CD4-positive, alpha-beta T cell treated with Interleukin-1 beta for 1 hour (primary cell): ENCODE measurements at regions not wholly inside any gene's neighbourhood (a gene's known extent, or its start where the extent isn't known, plus 50 kb on each side); places are given as distances from the start of the nearest gene placed in this dataset.
"Not testable (repeated sequence)": the region's sequence is repeated elsewhere in the genome, so short reads cannot be mapped to it uniquely, and the experiment has no call there.

Experiments
- DNase-seq, 2 donors: peaks; one replicate each; pipeline ENCODE4 v3.0.0-alpha.2; 2020 to 2022

DNA sequence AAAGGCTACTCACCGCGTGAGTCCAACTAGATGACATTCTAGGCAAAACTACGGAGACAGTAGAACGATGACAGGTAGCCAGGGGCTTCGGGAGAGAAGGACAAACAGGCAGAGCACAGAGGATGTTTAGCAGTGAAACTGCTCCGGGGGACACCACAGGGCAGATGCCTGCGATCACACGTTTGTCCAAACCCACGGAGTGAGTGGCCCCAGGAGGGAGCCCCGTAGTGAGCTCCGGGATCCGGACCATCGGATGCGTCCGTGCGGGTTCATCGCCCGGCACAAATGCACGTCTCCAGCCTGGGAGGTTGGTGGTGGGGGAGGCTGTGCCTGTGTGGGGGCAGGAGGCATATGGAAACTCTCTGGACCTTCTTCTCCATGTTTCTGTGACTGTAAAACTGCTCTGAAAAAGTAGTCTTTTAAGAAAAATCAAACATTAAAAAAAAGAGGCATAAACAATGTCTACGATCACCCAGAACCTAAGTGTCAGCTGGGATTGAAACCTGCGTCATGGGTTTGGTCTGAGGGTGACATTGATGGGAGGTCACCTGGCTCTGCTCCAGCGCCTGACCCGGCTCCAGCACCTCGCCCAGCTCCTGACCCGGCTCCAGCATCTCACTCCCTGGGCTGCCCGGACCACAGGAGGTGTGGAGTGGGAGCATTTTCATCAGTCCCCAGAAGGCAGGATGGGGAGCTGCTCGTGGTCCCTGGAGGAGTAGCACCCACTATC is 83.0 kb upstream of the CTDP1 start:
- no peak for DNase-seq

DNA sequence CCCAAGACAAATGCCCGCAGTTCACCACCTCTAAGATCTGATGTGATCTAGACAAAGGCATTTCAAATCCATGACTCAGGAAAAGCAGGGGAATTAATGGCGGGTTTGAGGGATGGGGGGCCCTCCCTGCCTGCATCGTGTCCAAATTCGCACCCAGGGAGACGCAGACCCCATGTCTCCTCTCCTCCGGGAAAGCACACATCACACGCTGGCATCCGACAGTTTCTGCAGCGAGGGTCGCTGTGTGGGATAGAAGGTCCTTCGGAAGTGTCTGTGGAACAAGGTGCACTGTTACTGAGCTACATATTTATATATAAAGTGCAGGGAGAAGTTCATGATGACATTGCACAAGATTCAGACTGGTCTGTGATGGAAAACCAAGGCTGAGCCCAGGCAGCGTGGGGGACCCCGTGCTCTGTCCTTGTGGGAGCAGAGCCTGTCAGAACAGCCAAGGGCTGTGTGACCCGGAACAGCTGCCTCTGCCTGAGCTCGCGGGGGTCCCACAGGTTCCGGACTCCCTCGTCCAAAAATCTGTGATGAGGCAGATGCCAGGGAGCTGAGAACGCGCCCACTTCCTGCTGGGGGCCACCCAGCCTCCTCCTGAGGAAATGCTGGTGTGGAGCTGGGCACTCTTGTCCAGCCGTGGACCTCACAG is 82.3 kb upstream of the CTDP1 start:
- DNase-seq: no peak

DNA sequence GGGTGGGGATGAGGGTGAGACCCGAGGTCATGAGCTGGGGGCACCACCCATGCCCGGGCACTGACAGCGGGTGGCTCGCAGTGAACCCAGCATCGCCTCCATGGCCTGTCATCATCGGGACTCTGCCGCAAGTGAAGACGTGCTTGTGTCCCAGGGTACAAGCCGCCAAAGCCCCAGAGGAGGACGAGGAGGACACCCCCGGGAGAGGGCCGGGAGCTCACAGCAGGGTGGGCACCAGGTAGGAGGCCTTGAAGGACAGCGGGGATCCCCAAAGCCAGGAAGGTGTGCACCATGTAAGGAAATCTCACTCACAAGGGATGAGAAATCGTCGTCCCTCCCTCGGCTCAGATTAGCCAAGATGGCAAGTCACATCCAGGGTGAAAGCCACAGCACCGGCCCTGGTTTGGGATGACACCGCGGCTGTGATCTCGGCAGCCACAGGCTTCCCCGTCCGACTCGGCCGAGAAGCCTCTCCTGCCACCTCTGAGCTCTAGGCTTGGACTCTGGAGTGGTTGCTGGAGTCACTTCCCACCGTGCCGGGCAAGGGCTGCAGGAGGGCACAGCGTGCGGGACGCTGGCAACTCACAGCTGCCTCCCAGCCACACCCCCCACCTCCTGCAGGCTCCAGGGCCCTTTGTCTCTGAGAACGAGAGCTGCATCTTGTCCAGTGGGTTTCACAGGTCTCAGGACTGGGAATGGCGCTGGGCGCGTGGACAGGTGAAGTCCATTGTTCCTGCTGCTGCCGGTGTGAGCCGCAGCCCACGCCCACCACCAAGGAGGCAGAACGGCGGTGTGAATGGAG is 81.6 kb upstream of the CTDP1 start:
- DNase-seq: no peak

DNA sequence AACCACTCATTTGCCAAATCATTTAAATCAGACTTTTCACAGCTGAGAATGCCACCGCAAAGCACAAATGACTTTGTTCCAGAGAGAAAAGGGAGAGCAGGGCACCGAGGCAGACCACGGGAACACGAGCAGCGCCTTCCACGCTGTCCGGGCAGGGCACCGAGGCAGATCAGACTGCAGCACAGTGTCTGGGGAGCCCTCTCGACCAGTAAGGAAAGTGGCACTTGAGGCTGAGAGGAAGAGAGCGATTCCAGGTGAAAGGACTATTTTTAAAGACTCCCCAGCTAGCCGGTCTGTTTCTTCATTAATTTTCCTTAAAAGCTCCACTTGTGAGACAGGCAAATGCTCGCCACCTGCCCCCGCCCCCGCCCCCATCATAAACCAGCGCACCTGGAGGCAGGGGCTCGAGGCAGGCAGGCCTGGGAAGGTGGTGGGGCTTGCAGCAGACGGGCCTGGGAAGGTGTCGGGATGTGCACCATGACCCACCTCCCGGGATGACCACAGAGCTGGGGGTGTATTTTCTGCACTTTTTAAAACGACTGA is 80.9 kb upstream of the CTDP1 start:
- DNase-seq: no peak

DNA sequence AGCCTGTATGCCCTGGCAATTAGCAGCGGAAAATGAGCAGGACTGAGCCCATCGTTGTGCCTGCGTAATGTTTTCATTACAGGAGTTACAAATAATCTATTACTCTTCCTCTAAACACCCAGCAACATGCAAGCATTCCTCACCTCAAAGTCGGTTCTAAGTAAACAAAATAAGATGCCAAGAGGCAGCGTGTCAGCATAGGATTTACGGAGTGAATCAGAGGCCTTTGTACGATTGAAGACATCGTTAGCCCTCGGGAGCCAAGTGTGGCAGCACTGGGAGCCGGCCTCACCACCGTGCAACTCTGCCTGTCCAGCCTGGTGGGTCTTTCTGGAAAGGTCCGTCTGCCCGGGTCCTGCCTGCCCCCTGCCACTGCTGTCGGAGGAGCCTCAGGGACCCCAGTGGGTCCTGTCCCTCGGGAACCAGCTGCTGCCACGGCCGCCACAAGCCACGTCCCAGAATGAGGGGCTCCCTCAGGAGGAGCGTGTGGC is 80.1 kb upstream of the CTDP1 start:
- DNase-seq: no peak

DNA sequence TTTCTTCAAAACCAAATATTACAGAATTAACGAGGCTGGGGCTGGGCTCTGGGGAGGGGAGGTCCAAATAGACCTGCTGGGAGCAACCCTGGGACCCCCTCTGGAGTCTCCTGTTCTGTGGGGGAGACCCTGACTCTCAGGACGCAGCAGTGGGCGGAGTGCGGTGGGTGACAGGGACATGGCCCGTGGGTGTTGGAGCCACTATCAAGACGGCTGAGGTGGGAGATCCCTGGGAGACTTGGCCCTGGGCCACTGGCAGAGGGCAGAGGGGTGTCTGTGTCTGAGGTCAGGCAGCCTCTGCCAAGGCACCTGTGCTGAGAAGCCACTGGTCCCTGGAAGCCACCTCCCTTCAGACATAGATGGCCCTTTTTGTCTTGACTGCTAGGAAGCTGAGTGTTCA is 79.5 kb upstream of the CTDP1 start:
- DNase-seq: no peak

DNA sequence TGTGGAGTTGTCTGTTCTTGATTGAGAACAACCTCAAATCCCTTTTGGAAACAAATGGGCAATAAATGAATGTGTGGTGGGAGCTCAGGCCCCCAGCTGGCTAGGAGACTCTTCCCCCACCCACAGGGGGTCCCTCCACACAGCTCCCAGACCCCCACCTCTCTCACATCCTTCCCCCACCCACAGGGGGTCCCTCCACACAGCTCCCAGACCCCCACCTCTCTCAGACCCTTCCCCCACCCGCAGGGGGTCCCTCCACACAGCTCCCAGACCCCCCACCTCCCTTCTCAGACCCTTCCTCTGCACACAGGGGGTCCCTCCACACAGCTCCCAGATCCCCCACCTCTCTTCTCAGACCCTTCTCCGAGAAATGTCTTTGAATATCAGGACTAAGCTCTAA is 79.0 kb upstream of the CTDP1 start:
- no peak for DNase-seq

DNA sequence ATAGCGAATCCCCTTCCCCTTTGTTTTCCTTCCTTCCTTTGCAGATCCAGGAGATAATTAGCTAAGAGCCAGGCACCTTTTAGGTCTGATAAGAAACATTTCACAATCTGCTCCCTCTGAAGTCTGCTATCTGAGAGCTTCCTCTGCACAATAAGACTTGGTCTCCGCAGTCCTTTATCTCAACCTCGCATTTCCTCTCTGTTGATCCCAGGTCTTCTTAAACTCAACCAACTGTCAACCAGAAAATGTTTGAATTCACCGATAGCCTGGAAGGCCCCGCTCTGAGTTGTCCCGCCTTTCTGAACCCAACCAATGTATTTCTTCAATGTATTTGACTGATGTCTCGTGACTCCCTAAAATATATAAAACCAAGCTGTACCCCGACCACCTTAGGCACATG is 78.4 kb upstream of the CTDP1 start:
- no peak for DNase-seq

DNA sequence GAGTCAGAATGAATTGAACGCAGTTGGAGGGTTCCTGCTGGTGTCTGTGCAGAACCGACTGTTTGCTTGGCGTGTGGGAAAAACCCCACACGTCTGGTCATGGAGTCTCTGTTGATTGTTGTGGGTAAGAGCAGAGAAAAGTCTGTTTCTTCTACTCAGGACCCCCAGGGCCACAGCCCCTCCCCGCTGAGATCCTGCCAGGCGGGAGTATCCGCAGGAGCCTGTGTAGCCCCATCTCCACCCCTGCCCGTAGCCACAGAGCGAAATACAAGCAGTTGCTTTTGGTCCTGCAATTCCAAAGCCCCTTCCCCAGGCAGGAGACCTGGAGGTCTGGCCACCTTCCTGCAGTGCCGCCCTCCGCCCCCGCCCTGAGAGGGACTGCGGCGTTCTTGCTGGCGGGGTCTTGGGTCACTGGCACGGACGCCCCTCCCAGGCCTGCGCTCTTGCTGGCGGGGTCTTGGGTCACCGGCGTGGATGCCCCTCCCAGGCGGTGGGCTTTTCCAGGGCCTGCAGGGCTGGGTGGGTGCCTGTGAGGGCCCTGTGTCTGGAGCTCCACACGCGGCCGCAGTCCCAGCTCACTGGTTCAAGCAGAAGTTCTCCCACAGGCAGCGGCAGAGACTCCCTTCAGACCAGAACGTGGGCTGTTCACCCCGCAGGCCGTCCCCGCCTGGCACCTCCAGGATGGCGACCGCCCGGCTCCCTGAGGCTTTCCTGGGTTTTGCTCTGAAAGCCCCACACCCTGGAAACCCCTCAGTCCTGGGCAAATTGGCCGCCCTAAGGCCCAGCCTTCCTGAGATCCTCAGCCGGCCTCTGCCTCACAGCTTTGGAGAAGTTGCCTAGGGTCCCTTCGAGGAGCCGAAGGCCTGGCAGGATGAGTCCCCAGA is 76.0 kb upstream of the CTDP1 start:
- DNase-seq: no peak

DNA sequence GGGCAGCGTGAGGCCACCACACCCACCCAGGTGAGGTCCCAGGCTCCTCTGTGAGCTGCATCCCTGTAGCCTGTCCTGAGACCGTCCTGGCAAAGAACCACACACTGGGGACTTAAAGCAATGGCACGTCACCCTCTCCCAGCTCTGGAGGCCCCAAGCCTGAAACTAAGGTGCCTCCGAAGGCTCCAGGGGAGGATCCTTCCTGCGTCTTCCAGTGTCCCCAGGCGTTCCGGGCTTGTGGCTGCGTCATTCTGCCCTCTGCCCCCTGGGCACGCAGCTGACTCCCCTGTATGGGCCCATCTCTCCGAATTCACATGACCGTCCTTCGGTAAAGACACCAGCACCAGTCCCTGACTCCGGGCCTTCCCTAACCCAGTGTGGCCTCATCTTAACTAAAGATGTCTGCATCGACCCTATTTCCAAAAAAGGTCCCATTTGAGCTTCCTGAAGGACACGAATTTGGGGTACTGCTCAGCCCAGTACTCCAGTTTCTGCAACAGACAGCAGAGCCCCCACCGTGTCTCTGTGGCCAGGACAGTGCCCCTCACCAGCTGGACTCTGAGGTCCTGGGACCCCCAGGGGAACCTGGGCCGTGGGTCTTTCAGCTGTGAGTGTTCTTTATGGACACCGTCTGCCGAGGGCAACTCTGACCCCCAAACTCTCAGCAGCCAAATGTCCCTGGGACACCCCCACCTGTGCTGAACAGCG is 75.2 kb upstream of the CTDP1 start:
- no peak for DNase-seq

DNA sequence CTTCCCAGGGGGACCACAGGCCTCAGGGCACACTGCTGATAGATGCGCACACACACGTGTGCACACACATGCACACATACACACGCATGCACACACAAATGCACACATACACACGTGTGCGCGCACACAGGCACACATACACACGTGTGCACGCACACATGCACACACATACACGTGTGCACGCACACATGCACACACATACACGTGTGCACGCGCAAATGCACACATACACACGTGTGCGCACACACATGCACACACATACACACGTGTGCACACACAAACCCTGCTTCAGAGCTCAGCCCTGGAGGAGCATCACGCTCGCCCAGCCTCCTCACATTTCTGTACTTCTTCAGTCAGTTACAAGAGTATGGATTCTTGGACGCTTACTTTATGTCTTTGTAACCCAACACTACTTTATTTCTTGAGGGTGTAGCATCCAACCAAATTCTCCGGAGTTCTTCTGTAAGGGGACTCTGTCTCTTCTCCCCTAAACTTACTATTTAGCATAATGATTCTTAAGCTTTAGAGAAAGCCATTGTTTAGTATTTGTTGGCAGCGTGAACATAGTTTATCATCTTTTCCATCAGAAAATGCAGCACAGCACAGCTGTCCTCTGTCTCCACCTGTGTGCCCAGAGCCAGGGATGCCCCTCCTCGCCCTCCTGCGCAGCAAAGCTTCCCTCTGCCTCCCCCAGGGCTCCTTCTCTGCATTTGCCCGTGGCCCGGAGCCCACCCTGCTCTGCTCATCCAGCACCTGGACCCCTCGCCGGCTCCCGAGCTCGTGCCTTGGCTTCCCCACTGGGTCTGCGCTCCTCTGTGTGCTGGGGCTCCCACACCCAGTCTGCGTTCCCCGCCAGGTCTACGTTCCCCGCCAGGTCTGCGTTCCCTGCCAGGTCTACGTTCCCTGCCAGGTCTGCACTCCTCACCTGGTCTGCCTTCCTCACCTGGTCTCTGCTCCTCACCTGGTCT is 74.4 kb upstream of the CTDP1 start:
- DNase-seq: no peak

DNA sequence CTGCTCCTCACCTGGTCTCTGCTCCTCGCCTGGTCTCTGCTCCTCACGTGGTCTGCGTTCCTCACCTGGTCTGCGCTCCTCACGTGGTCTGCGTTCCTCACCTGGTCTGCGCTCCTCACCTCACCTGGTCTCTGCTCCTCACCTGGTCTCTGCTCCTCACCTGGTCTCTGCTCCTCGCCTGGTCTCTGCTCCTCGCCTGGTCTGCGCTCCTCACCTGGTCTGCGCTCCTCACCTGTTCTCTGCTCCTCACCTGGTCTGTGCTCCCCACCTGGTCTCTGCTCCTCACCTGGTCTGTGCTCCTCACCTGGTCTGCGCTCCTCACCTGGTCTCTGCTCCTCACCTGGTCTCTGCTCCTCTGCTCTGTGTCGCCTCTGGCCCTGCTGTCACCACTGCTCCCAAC is 73.5 kb upstream of the CTDP1 start:
- not testable (repeated sequence) for DNase-seq

DNA sequence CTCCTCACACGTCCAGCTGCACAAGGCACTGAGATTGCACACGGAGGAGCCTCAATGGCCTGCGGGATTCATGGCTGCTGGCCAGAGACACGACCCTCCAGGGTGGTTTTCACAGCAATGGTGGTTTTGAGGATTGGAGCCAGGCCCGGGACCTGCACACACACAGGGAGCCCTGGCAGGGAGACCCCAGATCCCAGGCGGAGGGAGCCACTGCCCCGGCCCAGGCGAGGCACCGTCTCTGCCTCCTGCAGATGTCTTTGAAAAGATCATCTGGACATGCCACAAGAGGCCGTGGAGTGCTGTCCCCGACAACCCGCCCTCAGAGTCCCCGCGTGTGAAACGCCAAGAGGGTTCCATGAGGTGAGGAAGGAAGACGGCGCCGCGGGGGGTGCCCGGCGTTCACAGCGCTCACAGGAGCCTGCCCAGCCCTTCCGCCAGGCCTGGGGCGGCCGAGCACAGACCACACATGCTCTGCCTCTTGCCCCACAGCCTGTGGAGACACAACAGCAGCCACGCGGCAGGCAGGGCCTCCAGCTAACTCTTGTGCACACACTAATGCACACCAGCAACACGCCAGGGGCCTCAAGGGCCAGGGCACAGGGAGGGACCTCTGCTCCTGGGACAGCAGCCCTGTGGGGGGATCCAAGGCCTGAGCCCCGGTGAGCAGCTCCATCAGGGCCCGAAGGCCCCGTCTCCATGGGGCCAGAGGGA is 72.8 kb upstream of the CTDP1 start:
- no peak for DNase-seq

DNA sequence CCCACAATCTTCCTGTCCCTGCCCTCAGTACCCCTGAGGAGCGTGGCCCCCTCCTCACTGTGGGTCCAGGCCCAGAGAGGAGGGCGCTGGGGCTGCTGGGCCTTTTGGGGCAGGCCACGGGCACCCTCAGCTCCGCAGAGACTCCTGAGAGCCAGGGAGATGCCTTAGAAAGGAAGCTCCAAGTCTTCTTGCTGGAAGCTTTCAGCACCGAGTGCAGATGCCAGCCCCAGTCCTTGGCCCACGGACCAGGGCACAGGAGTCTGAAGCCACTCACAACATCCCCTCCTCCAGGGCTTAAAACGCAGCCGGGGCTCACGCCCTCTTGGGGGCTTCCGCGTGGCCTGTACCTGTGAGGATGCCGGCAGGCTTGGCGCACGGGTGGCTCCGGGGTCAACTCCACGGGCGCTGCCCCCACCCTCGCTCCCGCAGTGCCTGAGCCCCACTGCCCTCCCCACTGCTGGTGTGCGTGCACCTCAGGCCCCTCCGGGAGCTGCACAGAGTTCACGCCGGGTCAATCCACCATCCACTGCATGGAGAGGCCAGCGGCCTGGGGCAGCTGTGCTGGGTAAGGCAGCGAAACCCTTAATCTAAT is 72.1 kb upstream of the CTDP1 start:
- DNase-seq: no peak

DNA sequence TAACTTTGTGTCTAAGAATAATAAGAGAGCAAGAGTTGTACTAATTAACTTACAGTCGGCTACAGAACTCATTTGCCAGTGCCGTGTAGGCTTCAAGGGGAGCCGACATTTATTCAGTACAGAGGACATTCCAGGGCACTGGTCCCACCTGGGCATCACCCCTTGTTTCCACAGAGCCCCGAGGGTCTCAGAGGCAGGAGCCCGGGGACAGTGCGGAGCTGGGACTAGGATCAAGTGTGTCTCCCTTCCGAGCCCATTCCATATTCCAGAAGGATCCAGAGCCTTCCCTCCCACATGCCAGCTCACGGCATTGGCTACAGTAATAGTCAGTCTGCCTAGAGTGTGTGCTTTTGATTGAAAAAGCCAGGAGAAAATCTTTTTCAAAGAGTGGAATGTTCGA is 71.5 kb upstream of the CTDP1 start:
- DNase-seq: no peak

DNA sequence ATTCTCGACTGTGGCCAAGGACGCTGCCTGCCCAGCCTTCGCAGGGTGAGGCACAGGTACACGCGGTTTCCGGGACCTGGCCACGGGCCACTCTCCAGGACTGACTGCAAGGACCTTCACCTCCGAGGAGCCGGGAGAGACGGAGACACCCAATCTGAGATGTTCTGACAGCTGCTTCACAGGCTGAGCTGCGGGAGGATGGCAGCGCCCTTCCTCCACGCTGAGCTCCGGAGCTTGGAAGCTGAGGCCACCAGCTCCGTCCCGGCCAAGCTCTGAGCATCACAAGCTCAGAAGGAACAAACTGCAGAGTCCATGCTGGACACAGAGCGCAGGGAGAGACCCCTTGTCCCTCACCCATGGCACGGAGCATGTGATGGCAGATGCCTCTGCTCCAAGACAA is 71.1 kb upstream of the CTDP1 start:
- no peak for DNase-seq

DNA sequence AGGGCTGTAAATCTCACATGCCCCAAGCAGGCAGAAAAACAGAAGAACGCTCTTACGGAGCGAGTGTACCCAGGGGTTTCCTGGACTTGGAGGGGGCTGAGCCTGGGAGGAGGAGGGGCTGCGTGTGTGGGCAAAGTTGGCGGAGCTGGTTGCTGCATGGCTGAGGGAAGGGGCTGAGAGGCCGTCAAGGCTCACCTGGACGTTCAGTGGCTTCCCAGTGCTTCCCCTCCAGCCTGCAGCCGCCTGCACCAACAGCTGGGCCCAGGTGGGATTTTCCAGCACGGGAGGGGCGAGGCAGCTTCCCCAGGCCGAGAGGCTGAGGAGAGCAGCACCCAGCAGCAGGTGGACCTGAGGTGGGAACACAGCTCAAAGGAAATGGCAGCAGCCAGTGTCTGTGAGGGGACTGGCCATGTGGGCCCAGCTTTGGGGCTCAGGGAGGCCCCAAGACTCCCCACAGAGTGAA is 70.6 kb upstream of the CTDP1 start:
- DNase-seq: no peak

DNA sequence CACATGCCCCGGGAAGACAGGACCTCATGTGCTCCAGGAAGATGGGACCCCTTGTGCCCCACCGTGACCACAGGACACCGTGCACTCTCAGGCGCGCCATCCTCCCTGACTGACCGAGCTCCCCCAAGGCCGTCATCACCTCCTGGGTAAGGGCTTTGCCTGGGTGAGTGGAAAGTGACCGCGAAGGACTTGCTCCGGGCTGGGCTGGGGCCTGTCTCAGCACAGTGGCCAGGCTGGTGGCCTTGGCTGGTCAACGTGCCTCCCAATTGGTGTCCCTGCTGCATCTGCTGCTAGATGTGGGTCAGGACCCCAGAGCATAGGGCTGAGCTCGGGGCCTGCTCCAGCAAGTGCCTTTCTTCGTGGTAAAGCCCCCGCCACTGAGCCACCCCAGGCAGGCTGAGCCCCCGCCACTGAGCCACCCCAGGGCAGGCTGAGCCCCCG is 69.7 kb upstream of the CTDP1 start:
- DNase-seq: no peak

DNA sequence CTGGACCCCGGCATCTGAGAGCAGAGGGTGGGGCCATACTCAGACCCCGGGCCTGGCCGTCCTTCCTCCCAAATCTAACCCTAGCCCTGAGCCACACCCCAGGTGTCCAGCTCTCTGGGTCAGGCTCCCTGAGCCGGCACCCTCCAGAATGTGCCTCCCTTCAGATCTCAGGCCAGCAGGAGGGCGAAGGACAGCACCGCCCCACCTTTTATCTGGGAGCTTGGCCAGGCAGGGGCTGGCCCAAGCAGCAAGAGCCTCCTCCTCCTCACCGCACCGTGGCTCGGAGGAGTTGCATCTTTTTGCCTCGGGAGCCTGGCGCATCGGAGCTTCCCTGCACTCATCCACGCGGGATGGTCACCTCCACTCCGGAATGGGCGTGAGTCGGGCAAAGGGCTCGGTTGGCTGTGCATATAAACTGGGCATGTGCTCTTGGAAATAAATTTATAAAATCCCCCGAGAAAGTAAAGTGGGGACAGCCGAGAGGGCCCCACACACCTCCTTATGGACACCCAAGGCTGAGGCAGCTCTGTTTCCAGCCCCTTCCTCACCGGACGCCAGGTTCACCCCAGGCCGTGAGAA is 69.1 kb upstream of the CTDP1 start:
- DNase-seq: no peak
